Activated CD8-positive, alpha-beta memory T cell treated with anti-CD3 and anti-CD28 coated beads, Interleukin-2, amount 50 U/mL, for 4 hours (primary cell): ENCODE measurements at regions not wholly inside any gene's neighbourhood (a gene's known extent, or its start where the extent isn't known, plus 50 kb on each side); places are given as distances from the start of the nearest gene placed in this dataset.

ENCODE experiments used
- DNase-seq: peaks from one replicate; pipeline ENCODE4 v3.0.0-alpha.2; 2020

DNA sequence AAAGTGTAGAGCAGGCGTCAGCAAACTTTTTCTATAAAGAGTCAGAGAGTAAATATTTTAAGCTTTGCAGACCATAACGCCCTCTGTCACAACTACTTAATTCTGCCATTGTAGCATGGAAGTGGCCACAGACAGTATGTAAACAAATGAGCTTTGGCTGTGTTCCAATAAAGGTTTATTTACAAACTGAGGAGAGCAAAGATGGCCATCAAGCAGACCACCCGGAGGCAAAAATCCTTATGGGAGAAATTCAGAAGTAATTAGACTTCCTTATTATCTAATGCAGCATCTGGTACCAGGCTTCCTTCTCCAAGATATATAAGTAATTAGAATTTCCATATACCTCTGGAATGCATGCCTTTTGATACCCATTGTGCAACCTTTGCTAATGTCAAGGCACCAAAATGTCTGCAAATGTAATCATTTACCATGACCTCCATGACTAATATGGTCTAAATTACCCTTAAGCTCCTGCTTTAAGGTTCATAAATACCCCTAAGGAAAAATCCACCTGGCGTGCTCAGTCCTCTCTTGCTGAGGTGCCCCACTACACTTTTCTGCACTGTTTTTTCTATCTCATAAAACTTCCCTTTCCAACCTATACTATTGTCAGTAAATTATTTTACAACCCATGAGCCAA, 377.8 kb downstream of the MATN1 start:
- DNase-seq: no peak

- DNase-seq: no peak
Observed at GRCh38 chr1:30343562-30343961, 379.8 kb downstream of the MATN1 start.

DNA sequence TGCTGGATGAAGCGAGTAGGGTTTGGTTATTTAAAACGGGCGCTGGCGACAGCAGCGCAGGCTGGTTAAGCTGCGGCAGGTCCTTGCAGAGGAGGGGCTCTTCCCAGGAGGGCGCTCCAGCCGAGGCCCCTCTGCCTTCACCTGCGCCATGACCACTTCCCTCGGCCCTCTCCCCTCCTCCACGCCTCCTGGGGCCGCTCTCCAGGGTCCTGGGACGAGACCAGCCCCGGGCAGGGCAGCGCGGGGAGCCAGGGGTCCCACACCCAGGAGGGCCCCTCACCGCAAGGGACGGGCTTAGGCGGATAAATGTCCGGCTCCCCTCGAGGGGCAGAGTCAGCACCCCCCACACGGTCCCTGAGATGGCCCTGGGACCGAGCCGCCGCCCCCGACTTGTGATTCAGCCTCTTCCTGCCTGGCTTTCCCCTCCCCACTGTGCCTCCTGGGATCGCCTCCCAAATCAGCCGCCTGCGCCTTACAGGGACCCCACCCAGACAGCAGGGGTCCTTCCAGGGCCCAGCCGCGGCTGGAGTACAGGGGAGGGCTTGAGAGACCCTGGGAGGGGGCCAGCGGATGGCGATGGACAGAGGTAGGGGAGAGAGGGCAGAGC, 380.7 kb downstream of the MATN1 start:
- DNase-seq: no peak

DNA sequence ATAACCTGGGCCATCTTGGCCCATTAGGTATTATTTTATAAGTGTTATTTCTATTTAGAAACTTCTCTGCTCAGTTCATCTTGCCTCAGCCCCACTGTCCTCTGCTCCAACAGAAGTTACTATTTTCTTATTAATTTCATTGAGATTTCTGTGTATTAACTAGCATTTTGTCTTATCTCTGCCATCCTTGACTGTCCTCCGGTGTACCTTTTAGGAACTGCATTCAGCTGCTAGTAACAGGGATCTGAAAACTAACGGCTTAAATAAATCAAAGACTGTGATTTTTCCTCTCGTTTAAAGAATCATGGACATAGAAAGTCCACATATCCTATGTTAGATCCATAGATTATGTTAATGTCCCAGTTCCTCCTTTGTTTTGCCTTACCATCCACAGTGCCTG, 382.5 kb downstream of the MATN1 start:
- DNase-seq: no peak

DNA sequence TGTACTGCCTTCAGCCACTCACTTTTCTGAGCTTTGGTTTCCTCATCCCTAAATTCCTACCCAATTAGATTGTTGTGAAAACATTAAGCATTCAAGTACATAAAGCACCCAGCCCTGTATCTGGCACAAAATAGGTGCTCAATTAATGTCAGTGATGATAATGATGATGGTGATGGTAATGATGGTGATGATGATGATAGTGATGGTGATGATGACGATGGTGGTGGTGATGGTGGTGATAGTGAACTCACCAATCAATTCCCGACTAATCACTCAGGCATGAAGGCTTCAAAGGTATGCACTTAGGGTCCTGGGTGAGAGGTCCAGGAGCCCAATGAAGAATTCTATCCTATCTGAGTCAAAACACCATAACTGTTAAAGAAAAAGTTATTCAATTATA, 383.5 kb downstream of the MATN1 start:
- DNase-seq: no peak

DNA sequence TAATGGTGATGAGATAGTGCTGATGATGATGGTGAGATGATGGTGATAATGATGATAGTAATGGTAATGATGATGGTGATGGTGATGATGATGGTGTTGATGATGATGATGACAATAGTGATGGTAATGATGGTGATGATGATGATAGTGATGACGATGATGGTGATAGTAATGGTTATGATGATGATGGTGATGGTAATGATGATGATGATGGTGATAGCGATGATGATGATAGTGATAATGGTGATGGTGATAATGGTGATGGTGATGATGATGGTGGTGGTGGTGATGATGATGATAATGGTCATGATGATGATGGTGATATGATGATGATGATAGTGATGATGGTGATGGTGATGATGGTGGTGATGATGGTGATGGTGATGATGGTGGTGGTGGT, 384.6 kb downstream of the MATN1 start:
- DNase-seq: no peak

DNA sequence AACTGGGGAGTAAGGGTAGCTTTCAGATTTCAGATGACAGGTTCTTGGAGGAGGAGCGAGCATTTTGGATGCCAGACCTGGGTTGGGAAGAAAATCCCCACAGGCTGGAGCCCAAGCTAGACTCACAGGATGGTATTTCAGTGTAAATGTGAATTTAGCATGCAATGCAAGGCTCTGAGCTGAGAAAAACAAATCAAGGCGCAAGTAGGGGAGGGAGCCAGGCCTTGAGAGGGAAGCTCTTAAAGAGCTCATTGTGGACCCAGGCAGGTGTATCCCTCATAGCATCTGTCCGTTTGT, 386.1 kb downstream of the MATN1 start:
- no peak for DNase-seq

DNA sequence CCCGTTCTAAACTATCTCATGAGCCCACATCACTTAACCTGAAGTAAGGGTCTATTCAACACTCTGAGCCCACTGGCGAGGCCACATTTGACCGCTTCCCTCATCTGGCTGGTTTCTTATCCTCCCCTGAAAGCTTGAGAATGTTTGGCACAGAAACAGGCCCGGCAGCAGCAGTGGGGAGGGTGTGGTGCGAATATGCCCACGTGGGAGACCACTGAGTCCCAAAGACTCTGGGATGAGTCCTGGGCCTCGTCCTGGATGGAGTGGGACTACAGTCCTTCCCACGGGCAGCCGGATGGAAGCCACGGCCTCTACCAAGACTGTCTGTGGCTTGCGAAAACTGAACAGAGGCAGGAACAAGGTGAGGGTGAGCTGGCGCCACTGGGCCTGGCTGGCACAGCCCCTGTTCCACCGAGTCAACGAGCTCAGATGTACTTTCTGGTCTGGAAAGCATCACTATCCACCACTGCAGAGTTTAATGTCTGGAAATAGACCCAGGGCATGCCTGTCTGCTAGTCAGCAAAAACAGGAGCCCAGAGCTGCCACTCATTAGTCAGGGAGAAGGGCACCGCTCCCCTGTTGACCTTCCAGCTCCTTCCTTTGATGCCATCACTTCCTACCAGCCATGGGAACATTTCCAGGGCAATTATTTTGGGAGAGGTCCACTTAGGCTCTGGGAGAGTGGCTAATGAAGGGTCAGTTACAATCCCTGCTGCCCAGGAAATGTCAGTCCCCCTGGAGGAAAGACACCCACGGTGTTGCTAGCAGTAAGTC, 386.6 kb downstream of the MATN1 start:
- DNase-seq: no peak

DNA sequence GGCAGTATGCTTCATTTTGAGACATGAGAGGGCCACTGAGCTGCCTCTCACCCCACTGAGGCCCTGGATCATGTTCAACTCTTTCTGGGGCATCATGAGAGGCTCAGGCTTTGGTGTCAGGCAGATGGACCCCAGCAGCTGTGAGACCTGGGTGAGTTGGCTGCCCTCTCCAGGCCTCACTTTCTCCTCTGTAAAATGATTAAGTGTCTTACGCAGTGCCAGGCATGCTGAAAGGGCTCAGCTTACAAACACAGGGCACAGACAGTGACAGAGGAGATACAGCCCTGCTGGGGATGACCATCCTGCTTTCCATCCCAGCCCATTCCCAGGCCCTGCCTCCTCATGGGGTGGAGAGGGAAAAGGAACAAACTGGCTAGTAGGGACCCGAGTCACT, 387.4 kb downstream of the MATN1 start:
- DNase-seq: no peak

DNA sequence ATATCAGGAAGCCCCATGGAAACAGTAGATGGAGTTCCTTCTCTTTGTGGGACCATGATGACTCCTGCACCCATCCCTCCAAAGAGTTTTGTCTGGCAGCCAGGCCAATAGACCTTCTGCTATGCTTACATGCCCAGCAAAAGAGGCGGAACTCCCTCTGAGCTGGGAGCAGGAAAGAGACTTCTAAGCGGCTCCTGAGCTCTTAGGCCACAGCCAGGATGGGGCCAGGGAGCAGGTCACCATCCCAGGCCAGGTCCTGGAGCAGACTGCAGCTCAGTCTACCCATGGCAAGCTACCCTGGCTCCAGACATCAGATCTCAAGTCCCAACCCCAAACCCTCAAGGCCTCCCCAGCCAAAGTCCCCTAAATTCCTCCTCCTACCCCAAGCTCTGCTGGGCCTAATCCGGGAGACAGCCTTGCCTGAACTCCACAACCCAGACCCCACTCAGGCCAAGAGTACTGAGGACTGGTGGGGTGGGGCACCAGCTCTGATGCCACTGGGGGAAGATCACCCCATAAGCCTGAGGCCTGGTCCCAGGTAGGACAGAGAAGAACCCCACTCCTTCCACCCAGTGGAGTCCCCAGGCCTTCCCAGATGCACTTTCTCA, 387.9 kb downstream of the MATN1 start:
- DNase-seq: no peak

DNA sequence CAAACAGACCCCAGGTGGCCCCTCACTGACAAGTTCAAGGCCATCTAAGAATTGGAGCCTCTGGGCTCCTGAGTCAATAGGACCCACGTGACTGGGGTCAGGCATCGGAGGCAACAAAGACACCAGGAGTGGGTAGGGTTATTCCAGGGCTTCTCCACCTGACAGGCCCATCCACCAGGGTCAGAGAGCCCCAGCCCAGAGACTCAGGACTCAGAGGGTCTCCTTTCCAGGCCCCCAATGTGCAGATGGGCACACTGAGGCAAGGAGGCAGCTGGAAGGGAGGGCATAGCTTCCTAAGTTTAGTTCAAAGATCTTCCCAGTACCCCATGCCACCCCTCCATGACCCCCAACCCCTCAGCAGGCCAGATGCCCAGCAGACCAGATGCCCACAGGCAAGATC, 388.6 kb downstream of the MATN1 start:
- no peak for DNase-seq

DNA sequence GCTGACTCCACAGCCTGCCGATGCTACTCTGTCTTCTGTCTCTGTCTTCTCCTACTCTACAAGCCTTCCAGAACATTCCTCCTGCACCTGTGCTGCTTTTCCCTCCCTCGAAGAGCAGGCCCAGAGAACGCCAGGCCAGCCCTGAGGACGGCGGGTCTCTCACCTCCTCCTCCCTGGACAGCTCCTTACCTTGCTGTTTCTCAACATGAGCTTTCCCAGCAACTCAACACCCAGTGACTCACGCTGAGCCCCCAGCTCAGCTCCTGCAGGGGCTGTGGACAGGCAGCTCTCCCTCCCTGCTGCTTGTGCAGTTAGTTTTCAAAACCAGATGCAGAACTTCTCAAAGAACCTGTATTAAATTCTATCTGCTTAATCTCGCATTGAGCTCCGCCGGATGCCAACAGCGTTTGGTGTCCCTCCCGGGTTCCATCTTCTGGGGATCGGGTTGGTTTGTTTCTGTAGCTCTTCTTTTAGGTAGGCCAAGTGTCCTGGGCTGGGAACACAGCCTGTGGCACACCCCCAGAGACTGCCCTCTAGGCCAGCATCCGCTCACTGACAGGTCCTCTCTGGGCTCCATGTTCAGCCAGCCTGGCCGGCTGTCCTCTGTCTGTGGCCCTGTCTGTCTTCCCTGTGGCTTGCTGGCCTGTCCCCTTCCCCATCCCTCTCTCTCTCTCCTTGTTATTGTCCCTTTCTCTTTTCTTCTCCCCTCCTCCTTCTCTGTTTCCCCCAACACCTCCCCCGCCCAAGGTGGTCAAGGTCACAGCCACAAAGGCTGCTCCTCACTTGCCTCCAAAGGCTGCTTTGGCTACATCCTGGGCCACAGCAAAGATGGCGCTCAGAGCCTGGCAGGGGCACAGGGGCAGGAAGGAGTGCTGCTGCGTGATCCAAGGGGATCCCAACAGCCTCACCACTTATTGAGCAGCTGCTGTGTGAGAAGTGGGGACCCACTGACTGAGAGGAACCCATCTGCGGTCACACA, 391.0 kb downstream of the MATN1 start:
- DNase-seq: no peak

DNA sequence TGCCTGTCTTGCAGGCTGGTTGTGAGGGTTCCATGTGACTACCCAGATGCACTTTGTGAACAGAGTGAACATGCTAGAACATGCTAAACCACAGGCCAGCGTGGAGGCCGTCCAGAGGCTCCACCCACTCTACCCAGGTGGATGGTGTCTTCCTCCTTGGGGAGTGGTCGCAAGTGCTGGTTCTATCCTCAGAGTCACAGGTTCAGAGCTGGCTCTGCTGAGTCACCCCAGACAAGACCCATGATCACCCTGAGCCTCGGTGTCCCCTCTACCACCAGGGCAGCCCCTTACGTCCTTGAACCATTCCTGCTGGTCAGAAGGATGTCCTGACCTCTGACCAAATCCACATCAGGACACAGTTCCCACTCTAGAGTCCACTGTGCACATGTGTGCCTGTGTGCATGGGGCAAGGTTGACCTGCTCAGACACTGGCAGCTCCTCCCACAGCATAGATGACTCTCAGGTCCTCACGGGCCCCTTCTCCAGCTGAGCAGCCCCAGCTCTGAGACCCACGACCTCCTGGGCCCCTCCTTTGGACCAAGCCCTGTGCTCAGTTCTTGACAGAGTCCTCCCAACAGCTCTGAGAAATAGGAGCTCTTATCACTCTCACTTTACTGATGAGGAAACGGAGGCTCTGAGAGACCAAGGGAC, 391.8 kb downstream of the MATN1 start:
- DNase-seq: no peak

- DNase-seq: no peak
Observed at GRCh38 chr1:30330644-30331043, 392.7 kb downstream of the MATN1 start.

- DNase-seq: no peak
Observed at GRCh38 chr1:30329802-30330557, 393.4 kb downstream of the MATN1 start.

DNA sequence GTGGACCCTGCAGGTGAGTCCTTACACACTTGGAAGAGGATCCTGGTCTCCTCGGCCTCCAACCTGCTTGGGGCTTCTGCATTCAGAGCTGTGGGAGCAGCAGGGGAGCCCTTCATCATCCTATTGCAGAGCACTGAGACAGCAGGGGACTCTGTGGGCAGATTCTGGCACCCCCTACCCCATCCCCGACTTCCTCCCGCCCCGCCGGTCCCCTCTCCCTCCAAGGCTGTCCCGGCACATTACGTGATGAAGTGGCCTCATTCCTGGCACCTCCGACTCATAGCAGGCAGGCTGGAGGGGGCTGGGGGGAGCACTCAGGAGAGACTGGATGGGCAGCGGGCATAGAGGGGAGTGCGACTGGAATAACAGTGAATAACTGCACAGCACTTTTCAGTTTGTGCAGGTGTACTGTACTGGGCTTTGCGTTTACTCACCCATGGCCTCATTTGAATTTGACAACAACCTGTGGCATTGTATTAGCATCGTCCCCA, 394.1 kb downstream of the MATN1 start:
- no peak for DNase-seq

- DNase-seq: no peak
Observed at GRCh38 chr1:30328401-30329262, 394.8 kb downstream of the MATN1 start.

DNA sequence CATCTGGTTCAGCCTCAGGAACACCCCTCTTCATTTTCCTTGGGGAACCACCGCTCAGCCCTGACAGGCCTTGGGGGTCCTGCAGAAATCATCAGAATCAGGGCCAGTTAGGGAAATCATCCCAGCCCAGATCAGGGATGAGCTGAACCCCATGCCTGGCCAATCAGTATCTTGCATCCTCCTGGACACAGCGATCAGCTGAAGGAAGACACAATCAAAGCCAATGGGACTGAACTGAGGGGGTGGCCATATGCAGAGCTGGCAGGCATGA, 395.4 kb downstream of the MATN1 start:
- no peak for DNase-seq

- no peak for DNase-seq
Observed at GRCh38 chr1:30327370-30328099, 395.9 kb downstream of the MATN1 start.

DNA sequence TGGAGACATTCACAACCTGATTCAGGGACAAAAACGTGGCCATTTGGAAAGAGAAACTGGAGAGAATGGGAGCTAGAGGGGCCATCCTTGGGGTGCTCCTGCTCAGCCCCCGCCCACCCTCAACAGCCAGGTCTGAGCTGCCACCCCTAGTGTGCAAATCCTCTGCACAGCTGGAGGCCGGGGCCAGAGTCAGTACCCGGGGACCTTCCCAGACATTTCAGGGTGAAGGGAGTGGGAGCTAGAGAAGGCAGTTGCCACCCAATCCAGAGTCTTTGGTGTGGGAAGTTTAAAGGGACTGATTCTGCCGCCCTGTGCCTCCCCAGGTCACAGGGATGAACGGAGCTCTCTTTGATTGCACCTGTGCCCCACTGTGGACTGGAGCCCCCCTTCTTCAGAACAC, 397.4 kb downstream of the MATN1 start:
- no peak for DNase-seq
